ENCODE measurements at regions not wholly inside any gene's neighbourhood (a gene's known extent, or its start where the extent isn't known, plus 50 kb on each side); places are given as distances from the start of the nearest gene placed in this dataset.

- TF ChIP-seq RBBP5 (conservative IDR thresholded peaks at IDR 0.05) (no peak), YY1 (IDR thresholded peaks at IDR 0.05; ENCODE audit: low read depth, low read length) (no peak), KDM1A (IDR thresholded peaks at IDR 0.05; ENCODE audit: borderline replicate concordance) (no peak), SP1 (IDR thresholded peaks at IDR 0.05; ENCODE audit: low read depth, low read length) (no peak), NFYA (IDR thresholded peaks at IDR 0.05; ENCODE audit: borderline replicate concordance, low read depth, low read length) (no peak)
- TF ChIP-seq, protein P1, sequence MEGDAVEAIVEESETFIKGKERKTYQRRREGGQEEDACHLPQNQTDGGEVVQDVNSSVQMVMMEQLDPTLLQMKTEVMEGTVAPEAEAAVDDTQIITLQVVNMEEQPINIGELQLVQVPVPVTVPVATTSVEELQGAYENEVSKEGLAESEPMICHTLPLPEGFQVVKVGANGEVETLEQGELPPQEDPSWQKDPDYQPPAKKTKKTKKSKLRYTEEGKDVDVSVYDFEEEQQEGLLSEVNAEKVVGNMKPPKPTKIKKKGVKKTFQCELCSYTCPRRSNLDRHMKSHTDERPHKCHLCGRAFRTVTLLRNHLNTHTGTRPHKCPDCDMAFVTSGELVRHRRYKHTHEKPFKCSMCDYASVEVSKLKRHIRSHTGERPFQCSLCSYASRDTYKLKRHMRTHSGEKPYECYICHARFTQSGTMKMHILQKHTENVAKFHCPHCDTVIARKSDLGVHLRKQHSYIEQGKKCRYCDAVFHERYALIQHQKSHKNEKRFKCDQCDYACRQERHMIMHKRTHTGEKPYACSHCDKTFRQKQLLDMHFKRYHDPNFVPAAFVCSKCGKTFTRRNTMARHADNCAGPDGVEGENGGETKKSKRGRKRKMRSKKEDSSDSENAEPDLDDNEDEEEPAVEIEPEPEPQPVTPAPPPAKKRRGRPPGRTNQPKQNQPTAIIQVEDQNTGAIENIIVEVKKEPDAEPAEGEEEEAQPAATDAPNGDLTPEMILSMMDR (IDR thresholded peaks at IDR 0.05 in 2 of 3, conservative IDR thresholded peaks at IDR 0.05 in 1 of 3; ENCODE audit: control insufficient read depth in 2 of 3, extremely low read depth in 1 of 3, insufficient read depth in 1 of 3, low read depth in 3 of 3, low read length in 3 of 3): no peak
These were observed 308.2 kb downstream of the CD83 start for GRCh38 chr6:14425805-14426204.

Measured in GM12878 (cell line).